Omental fat pad (tissue), 3 donors: ENCODE measurements at regions not wholly inside any gene's neighbourhood (a gene's known extent, or its start where the extent isn't known, plus 50 kb on each side); places are given as distances from the start of the nearest gene placed in this dataset.

Experiments
- ATAC-seq: fragments of 150-250 bp; one replicate; pipeline ENCODE4 v1.9.1; 2016; ENCODE audit warnings: mild to moderate bottlenecking, moderate library complexity; ENCODE audit not compliant: low FRiP score
- DNase-seq: peaks from one replicate; pipeline ENCODE4 v3.0.0-alpha.2; 2019; ENCODE audit warnings: low spot score
- TF ChIP-seq, protein P1 (sequence below), 3 donors: fragments of 450-650 bp; IDR thresholded peaks; one replicate each; pipeline ENCODE4 v1.5.1; 2016 to 2017; ENCODE audit warnings: antibody characterized with exemption in 3 of 3, mild to moderate bottlenecking in 3 of 3, moderate library complexity in 2 of 3

DNA sequence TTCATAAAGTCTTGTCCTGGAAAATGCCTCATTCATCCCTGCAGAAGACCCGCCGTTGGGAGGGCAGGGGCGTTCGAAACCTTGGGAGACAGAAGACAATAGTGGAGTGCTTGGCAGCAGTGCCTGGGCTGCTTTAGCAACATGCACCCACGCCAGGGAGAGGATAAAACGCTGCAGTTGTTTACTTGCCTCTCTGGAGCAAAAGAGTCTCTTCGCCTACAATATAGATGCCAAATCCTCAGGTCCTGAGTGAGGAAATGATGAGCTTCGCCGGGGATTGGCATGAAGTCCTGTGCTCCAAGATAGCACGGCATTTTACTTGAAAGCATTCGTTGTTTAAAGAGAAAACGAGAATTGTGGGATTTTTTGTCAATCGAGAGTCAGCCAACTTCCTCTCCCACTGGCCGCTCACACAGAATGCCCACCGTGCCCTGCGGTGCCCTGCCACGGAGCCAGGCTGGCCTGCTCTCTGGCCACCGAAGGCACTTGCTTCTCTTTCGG, 152.5 kb upstream of the POU3F3 start:
- no peak for DNase-seq
- TF ChIP-seq, protein P1, sequence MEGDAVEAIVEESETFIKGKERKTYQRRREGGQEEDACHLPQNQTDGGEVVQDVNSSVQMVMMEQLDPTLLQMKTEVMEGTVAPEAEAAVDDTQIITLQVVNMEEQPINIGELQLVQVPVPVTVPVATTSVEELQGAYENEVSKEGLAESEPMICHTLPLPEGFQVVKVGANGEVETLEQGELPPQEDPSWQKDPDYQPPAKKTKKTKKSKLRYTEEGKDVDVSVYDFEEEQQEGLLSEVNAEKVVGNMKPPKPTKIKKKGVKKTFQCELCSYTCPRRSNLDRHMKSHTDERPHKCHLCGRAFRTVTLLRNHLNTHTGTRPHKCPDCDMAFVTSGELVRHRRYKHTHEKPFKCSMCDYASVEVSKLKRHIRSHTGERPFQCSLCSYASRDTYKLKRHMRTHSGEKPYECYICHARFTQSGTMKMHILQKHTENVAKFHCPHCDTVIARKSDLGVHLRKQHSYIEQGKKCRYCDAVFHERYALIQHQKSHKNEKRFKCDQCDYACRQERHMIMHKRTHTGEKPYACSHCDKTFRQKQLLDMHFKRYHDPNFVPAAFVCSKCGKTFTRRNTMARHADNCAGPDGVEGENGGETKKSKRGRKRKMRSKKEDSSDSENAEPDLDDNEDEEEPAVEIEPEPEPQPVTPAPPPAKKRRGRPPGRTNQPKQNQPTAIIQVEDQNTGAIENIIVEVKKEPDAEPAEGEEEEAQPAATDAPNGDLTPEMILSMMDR (IDR thresholded peaks at IDR 0.05), result no peak
- no peak for ATAC-seq

DNA sequence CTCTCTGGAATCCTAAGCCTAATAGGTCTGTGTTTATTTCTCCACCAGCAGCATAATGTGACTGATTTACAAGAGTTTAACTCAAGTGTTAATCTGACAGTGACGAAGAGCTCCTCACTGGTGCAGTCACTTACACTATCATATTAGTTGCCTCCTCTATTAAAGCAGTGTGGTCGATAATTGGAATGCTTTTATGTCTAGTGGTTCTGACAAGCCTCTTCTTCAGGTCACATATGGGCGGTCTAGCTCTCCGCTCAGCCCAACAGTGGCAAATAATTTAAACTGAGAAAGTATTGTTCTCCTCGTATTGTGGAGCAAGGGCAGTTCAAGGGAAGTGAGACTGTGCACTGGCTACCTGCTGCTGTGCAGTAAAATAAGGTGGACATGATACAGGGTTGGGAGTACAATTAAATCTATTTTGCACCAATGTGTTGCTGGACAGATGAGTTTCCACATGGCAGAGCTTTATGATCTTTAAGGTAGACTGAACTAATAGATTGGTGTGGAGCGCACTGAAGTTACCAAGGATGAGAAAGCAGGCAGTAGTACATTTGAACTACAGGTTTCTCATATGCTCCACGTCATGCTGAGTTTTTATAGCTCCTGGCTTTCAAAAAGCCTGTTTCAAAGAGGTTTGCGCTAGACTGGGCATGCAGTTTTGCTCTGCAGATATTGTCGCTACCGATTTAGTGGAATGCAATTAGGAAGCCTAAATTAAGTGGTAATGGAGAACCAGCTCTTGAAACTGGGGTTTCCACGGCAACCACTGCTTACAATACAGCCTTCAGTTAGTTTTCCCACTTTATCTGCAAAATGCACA, 151.7 kb upstream of the POU3F3 start:
- no peak for DNase-seq
- no peak for ATAC-seq
- TF ChIP-seq, protein P1 (IDR thresholded peaks at IDR 0.05), result no peak

DNA sequence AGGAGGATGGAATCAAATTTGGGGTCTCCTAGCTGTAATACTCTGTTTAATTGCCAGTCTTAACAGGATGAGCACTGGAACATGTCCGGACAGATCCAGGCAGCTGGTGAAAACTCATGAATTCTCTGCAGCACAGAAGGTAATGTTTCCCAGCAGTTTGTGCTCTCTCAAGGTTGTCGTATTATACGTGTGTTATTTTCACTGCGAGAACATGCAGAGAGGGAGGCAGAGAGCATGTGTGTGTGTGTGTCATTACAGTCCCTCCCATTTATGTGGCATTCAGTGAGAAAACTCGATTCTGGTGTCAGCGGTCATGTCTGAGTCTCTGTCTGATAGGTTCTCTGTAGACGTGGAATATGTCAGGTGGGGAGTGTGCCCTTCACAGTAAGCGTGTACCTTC, 150.2 kb upstream of the POU3F3 start:
- TF ChIP-seq, protein P1 (IDR thresholded peaks at IDR 0.05), result no peak

DNA sequence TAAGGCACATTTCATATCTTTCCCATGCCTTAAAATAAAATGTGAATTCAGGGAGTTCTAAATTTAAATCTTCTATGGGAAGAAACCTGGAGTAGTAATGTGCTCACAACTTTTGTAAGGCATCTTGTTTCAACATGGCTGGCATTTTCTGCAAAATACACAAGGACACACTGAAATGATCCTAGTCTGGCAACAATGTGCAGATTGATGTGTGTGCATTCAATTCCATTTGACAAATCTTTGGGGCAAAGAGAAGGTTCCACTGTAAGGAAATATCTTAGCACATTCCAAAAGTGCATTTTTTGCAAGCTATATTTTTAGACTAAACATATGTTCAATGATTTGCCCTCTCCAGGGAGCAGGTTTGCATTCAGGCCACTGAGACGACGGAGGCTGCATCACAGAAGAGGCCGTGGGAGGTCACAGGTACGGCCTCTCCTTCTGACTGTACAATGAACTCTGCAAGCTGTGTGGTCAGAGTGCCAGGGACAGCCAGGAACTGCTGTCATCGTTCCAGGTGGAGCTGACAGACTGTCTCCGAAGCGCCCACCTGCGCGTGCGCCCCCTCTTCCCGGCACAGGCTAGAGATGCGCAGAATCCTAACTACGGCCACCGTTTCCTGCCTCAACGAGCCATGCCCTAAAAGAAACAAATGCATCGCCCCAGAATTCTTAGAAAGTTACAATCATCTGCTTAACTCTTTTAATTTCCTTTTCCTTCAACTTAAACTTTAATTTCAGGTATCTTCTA, 149.2 kb upstream of the POU3F3 start:
- ATAC-seq (no peak), DNase-seq (no peak)
- TF ChIP-seq, protein P1 (IDR thresholded peaks at IDR 0.05), result no peak

More for the DNA sequence above, 150.2 kb upstream of the POU3F3 start:
- DNase-seq, result no peak
- ATAC-seq, result no peak

DNA sequence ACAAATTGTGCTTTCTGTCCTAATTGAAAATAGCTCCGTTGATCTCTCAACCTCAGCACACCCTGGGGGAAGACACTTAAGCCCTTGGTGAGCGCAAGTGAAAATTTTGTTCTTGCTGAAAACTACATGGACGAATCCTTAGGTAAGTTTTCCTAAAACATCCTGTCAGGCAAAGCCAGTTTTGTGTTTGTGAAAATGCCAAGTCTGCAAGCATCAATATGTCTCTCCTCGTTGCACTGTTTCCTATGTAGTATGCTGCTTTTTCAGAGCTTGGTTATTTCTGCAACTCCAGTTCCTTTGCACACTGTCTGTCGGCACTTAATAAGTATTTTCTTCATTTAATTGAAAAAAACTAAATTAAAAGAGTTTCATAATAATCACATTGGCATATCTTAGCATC, 146.9 kb upstream of the POU3F3 start:
- TF ChIP-seq, protein P1 (IDR thresholded peaks at IDR 0.05), result no peak
- ATAC-seq, result no peak

DNA sequence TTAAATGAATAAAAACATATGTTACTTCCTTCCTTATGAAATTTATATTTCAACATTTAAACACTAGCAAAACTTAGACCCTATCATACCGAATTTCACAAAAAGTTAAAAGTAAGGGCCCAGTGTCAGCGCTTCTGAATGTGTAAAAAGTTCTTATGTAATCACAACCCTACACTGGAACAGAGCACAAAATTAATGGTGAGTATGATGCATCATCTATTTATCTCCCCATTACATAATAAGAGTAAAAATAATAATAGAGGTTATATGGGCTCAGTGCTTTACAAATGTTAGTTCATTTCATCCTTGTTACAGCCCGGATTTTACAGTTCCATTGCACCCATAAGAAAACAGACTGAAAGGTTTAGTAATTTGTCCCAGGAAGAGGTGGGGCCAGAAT, 144.9 kb upstream of the POU3F3 start:
- DNase-seq (no peak), ATAC-seq (no peak)
- TF ChIP-seq, protein P1 (IDR thresholded peaks at IDR 0.05), result no peak

More for the DNA sequence above, 146.9 kb upstream of the POU3F3 start:
- no peak for DNase-seq
